HepG2 (cell line): ENCODE measurements at regions not wholly inside any gene's neighbourhood (a gene's known extent, or its start where the extent isn't known, plus 50 kb on each side); places are given as distances from the start of the nearest gene placed in this dataset.

Experiments used
- CEBPB ChIP-seq: IDR thresholded peaks from 2 replicates; pipeline ENCODE4 v1.6.1; 2011; ENCODE audit warnings: low read depth, low read length, improper control_type of control experiment, borderline replicate concordance
- HCFC1 ChIP-seq: fragments of 150-350 bp; IDR thresholded peaks from 2 replicates; pipeline ENCODE4 v1.6.1; 2014; ENCODE audit warnings: low read depth, low read length
- MAX ChIP-seq: IDR thresholded peaks from 2 replicates; pipeline ENCODE4 v1.6.1; 2012; ENCODE audit warnings: inconsistent platforms
- USF2 ChIP-seq, 2 experiments: sonication (generic) in 1 of 2; formaldehyde crosslinking in 1 of 2; IDR thresholded peaks; 2 replicates each; pipeline versions ENCODE4 v1.5.1 to v1.6.1; 2011 to 2020; ENCODE audit warnings: borderline replicate concordance in 1 of 2, low read depth in 1 of 2, low read length in 1 of 2, mild to moderate bottlenecking in 1 of 2, missing genetic modification reagents in 1 of 2, moderate library complexity in 1 of 2
- ZC3H4 ChIP-seq: sonication (generic); formaldehyde crosslinking; IDR thresholded peaks from 2 replicates; pipeline ENCODE4 v1.4.0; 2020; ENCODE audit warnings: missing genetic modification reagents, borderline replicate concordance
- ZNF468 ChIP-seq: sonication (generic); formaldehyde crosslinking; IDR thresholded peaks from 2 replicates; pipeline ENCODE4 v1.8.0; 2022; ENCODE audit warnings: mild to moderate bottlenecking, moderate library complexity, missing genetic modification reagents
- ZNF510 ChIP-seq: sonication (generic); formaldehyde crosslinking; IDR thresholded peaks from 2 replicates; pipeline ENCODE4 v1.4.0; 2020; ENCODE audit warnings: low read depth, mild to moderate bottlenecking, missing genetic modification reagents
- ZNF674 ChIP-seq: sonication (generic); formaldehyde crosslinking; IDR thresholded peaks from 2 replicates; pipeline ENCODE4 v1.5.0; 2020; ENCODE audit warnings: low read depth, mild to moderate bottlenecking, missing genetic modification reagents
- TF ChIP-seq, protein P1 (sequence below): sonication (generic); formaldehyde crosslinking; IDR thresholded peaks from 2 replicates; pipeline ENCODE4 v1.5.0; 2020; ENCODE audit warnings: missing genetic modification reagents, mild to moderate bottlenecking, borderline replicate concordance

DNA sequence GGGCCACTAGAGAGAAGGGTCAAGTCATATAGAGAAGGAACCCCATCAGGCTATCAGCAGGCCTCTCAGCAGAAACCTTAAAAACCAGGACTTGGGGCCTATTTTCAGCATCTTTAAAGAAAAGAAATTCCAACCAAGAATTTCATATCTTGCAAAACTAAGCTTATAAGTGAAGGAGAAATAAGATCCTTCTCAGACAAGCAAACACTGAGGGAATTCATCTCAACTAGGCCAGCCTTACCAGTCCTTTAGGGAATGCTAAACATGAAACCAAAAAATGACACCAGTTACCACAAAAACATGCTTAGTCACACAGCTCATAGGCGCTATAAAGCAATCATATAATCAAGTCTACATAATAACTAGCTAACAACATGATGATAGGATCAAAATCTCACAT, 407.1 kb downstream of the LRRC70 start:
- TF ChIP-seq, protein P1, sequence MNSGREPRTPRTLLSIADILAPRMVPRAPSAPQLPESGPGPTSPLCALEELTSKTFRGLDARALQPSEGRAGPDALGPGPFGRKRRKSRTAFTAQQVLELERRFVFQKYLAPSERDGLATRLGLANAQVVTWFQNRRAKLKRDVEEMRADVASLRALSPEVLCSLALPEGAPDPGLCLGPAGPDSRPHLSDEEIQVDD (CRISPR knock-in tag), result no peak
- no peak for TF ChIP-seq ZNF674
- TF ChIP-seq USF2 (IDR thresholded peaks at IDR 0.05; ENCODE audit: low read depth, low read length), result no peak
- no peak for TF ChIP-seq USF2 (CRISPR knock-in tag; IDR thresholded peaks at IDR 0.05; ENCODE audit: borderline replicate concordance)
- TF ChIP-seq MAX, result no peak
- no peak for TF ChIP-seq ZNF510 (CRISPR knock-in tag)
- TF ChIP-seq ZNF468 (CRISPR knock-in tag), result no peak
- TF ChIP-seq ZC3H4 (CRISPR knock-in tag), result no peak
- TF ChIP-seq CEBPB, result no peak
- TF ChIP-seq HCFC1, result no peak
